Right lobe of liver (tissue), 6 donors: ENCODE measurements at regions not wholly inside any gene's neighbourhood (a gene's known extent, or its start where the extent isn't known, plus 50 kb on each side); places are given as distances from the start of the nearest gene placed in this dataset.
"Not testable (repeated sequence)": the region's sequence is repeated elsewhere in the genome, so short reads cannot be mapped to it uniquely, and the experiment has no call there.

Experiments
- ATAC-seq, 4 donors: fragments of 200-7000 bp; cut with Tn5 transposase; one replicate each; pipeline ENCODE4 v1.9.1; 2020; ENCODE audit warnings: mild to moderate bottlenecking in 4 of 4, moderate library complexity in 4 of 4
- DNase-seq, 3 donors: peaks; one replicate each; pipeline ENCODE4 v3.0.0-alpha.2; 2020
- H3K27ac ChIP-seq, 3 donors: fragments of 200-600 bp; one replicate each; pipeline ENCODE4 v1.8.0; 2022
- H3K27me3 ChIP-seq, 2 donors: fragments of 200-600 bp; one replicate each; pipeline ENCODE4 v1.8.0; 2022
- H3K36me3 ChIP-seq, 4 donors: fragments of 200-600 bp; sonication (generic) in 1 of 4; one replicate each; pipeline versions ENCODE4 v1.5.1 to v1.8.0; 2017 to 2022; ENCODE audit warnings: control low read depth in 1 of 4
- H3K4me1 ChIP-seq, 4 donors: fragments of 200-600 bp; sonication (generic) in 1 of 4; one replicate each; pipeline versions ENCODE4 v1.5.1 to v1.8.0; 2017 to 2022; ENCODE audit warnings: control low read depth in 1 of 4
- H3K4me3 ChIP-seq, 3 donors: fragments of 200-600 bp; one replicate each; pipeline ENCODE4 v1.8.0; 2022
- H3K9me3 ChIP-seq, 4 donors: fragments of 200-600 bp; sonication (generic) in 1 of 4; one replicate each; pipeline versions ENCODE4 v1.5.1 to v1.8.0; 2017 to 2022; ENCODE audit warnings: control low read depth in 1 of 4
- POLR2A ChIP-seq: fragments of 450-650 bp; IDR thresholded peaks from one replicate; pipeline ENCODE4 v1.6.1; 2017; ENCODE audit warnings: antibody characterized with exemption, mild to moderate bottlenecking
- WGBS: methylation state at CpG from one replicate; pipeline ENCODE4 v1.1.6; 2018; ENCODE audit warnings: low coverage, low lambda C conversion rate; ENCODE audit not compliant: insufficient coverage; ENCODE audit errors: missing lambda C conversion rate; 5-methylcytosine and 5-hydroxymethylcytosine counted together
- intact Hi-C, 2 donors: fragments of 100-400 bp; cut with DNase I; formaldehyde crosslinking; loops; one replicate each; pipeline versions ENCODE4 v1.11.2 to v1.14.1; 2022
- TF ChIP-seq, protein P1 (sequence below), 4 donors: fragments of 200-600 bp in 3 of 4; fragments of 450-650 bp in 1 of 4; IDR thresholded peaks; one replicate each; pipeline versions ENCODE4 v1.5.1 to v1.8.0; 2016 to 2022; ENCODE audit warnings: antibody characterized with exemption in 4 of 4, mild to moderate bottlenecking in 2 of 4
- donor health status: DM: no; HTN: yes; CAD: no.
- donor health status: DM: no; HTN: no; CAD: no.
- donor health status: DM: no; HTN: no; CAD: no.
- donor health status: DM: no; HTN: yes; CAD: no.
- donor health status: DM: no; HTN: yes; CAD: no.

DNA sequence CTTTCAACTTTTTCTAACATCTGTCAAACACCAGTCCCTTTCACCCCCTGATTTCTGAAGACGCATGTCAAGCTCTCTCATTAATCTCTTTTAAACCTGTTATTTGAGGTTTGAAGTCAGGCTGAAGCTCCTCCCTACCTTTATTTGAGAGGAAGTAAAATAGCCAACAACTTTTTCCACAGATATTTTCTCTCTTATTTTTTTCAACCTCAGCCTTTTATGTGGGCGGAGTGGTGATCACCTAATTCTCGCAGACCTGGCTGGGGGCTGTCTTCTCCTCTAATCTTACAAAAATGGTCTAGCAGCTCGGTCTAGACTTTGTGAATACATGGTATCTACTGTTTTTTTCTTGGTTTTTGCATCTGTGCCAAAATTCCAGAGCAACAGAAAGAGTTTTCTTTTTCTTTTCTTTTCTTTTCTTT is 395.7 kb upstream of the ACTBL2 start:
- intact Hi-C loops = no loop called here
- Histone ChIP-seq H3K4me3 (no peak overlapping the region), H3K4me1 (no peaks in the 10 kb centered on the region), H3K36me3 (no peaks in the 10 kb centered on the region), H3K27ac (no peak overlapping the region), H3K9me3 (no peaks in the 10 kb centered on the region), H3K27me3 (no peaks in the 10 kb centered on the region)
- ATAC-seq (no peak), DNase-seq (no peak)
- 62% methylated on average over 4 of the region's 4 CpGs for WGBS
- TF ChIP-seq POLR2A = no peak
- TF ChIP-seq, protein P1, sequence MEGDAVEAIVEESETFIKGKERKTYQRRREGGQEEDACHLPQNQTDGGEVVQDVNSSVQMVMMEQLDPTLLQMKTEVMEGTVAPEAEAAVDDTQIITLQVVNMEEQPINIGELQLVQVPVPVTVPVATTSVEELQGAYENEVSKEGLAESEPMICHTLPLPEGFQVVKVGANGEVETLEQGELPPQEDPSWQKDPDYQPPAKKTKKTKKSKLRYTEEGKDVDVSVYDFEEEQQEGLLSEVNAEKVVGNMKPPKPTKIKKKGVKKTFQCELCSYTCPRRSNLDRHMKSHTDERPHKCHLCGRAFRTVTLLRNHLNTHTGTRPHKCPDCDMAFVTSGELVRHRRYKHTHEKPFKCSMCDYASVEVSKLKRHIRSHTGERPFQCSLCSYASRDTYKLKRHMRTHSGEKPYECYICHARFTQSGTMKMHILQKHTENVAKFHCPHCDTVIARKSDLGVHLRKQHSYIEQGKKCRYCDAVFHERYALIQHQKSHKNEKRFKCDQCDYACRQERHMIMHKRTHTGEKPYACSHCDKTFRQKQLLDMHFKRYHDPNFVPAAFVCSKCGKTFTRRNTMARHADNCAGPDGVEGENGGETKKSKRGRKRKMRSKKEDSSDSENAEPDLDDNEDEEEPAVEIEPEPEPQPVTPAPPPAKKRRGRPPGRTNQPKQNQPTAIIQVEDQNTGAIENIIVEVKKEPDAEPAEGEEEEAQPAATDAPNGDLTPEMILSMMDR (IDR thresholded peaks at IDR 0.05) = no peak

DNA sequence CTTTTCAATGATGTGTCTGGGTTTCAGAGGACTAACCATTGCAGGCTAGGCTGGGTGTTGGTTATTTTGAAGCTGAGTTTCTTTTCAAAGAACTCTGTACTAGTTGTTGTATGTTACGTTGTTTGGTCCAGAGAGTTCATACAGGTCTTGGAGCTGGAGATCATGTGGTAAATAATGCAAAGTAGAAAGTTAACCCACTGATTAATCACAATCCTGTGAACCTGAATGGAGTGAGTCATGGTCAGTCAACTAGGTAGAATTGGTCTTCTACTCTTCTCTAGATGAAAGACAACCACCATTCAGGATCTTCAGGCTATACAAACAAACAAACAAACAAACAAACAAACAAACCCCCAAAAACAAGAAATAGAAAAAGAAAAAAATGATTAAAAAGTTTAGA is 388.9 kb upstream of the ACTBL2 start:
- ATAC-seq (no peak), DNase-seq (no peak)
- H3K36me3 ChIP-seq = no peaks in the 10 kb centered on the region
- H3K4me3 ChIP-seq = no peak overlapping the region
- no peaks in the 10 kb centered on the region for H3K9me3 ChIP-seq
- intact Hi-C loops = no loop called here
- WGBS = 92% methylated on average over 1 of the region's 1 CpG
- TF ChIP-seq POLR2A = no peak
- TF ChIP-seq, protein P1 (IDR thresholded peaks at IDR 0.05) = no peak
- H3K4me1 ChIP-seq = no peaks in the 10 kb centered on the region
- no peaks in the 10 kb centered on the region for H3K27me3 ChIP-seq
- H3K27ac ChIP-seq = no peak overlapping the region

DNA sequence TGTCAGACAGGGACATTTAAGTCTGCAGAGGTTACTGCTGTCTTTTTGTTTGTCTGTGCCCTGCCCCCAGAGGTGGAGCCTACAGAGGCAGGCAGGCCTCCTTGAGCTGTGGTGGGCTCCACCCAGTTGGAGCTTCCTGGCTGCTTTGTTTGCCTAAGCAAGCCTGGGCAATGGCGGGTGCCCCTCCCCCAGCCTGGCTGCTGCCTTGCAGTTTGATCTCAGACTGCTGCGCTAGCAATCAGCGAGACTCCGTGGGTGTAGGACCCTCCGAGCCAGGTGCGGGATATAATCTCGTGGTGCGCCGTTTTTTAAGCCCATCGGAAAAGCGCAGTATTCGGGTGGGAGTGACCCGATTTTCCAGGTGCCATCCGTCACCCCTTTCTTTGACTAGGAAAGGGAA is 387.7 kb upstream of the ACTBL2 start:
- H3K27ac ChIP-seq, H3K27me3 ChIP-seq, DNase-seq, ATAC-seq, H3K4me1 ChIP-seq, H3K4me3 ChIP-seq, H3K36me3 ChIP-seq, H3K9me3 ChIP-seq, intact Hi-C loops: not testable (repeated sequence)
- 89% methylated on average over 4 of the region's 14 CpGs for WGBS

DNA sequence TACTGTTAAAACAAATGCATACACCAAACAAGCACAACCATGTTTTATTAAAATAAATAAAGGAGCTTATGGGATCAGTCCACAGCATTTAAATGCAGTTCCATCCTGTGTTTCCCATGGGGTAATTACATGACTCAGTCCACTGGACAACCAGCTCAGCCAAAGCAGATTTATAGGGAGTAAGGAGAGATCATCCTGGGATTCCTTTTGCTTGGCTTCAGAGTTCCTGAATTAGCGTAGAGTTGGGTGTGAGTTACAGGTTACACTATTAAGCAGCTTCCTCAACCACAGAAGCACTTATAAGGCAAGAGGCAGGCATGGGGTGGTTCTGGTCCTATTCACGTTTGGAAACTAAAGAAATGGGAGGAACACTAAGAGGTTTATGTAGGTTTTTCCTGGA is 381.1 kb upstream of the ACTBL2 start:
- H3K36me3 ChIP-seq = no peaks in the 10 kb centered on the region
- no peaks in the 10 kb centered on the region for H3K27me3 ChIP-seq
- no peaks in the 10 kb centered on the region for H3K9me3 ChIP-seq
- peaks cover 0 to 2% (median 0%) of the 10 kb centered on the region in 4 donors for H3K4me1 ChIP-seq
- 100% methylated on average over 2 of the region's 2 CpGs for WGBS
- intact Hi-C loops = no loop called here
- TF ChIP-seq, protein P1 (IDR thresholded peaks at IDR 0.05) = no peak
- TF ChIP-seq POLR2A = no peak
- DNase-seq = no peak
- no peak for ATAC-seq
- H3K27ac ChIP-seq = no peak overlapping the region
- no peak overlapping the region for H3K4me3 ChIP-seq

DNA sequence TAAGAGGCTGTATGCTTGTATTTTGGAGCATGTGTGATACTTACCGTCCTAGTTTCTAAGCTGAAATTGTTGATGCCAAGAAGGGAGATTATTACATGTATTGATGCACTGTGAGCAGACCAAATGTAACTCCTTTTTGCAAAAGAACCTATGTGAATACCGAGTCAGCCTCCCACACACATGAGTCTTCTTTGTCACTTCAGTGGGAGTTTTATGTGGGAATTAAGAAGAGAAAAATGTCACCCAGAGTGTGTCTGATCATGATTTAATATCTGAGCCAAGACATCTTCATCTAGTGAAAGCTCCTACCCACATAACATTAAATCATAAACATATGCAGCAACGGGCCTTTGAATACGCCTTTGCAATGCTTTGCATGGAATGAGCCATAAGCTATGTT is 380.3 kb upstream of the ACTBL2 start:
- no peaks in the 10 kb centered on the region for H3K36me3 ChIP-seq
- DNase-seq (no peak), ATAC-seq (no peak)
- no peaks in the 10 kb centered on the region for H3K27me3 ChIP-seq
- no peaks in the 10 kb centered on the region for H3K9me3 ChIP-seq
- 82% methylated on average over 4 of the region's 4 CpGs for WGBS
- TF ChIP-seq, protein P1 (IDR thresholded peaks at IDR 0.05) = no peak
- TF ChIP-seq POLR2A = no peak
- no peak overlapping the region for H3K27ac ChIP-seq
- intact Hi-C loops = no loop called here
- peaks cover 0 to 2% (median 0%) of the 10 kb centered on the region in 4 donors for H3K4me1 ChIP-seq
- H3K4me3 ChIP-seq = no peak overlapping the region
